ENCODE measurements at regions not wholly inside any gene's neighbourhood (a gene's known extent, or its start where the extent isn't known, plus 50 kb on each side); places are given as distances from the start of the nearest gene placed in this dataset.

GRCh38 chrX:97704474-97704873 is 820.8 kb downstream of the RPA4 start:
- Histone ChIP-seq H3K23ac (ENCODE audit: insufficient read length) (no peak overlapping the region), H3K9ac (replicated peaks in 1 of 4; ENCODE audit: extremely low read depth in 1 of 4, low read depth in 3 of 4, low read length in 3 of 4) (no peak overlapping the region), H3K18ac (ENCODE audit: extremely low read depth, low read length) (no peak overlapping the region), H3K9me3 (ENCODE audit: insufficient read depth in 2 of 2, low read depth in 1 of 2, low read length in 1 of 2) (no peaks in the 10 kb centered on the region), H3K4ac (replicated peaks; ENCODE audit: insufficient read length, low read depth, low read length) (no peak overlapping the region), H3K27ac (ENCODE audit: low read depth, low read length) (no peak overlapping the region), H2AK5ac (ENCODE audit: low read depth, low read length) (no peak overlapping the region), H3K79me1 (ENCODE audit: low read depth, low read length) (no peaks in the 10 kb centered on the region), H2BK120ac (replicated peaks; ENCODE audit: low read depth, low read length) (no peak overlapping the region), H2BK20ac (ENCODE audit: low read length) (no peak overlapping the region), H2BK12ac (ENCODE audit: low read depth, low read length) (no peak overlapping the region), H3K27me3 (replicated peaks in 1 of 4; ENCODE audit: control insufficient read depth in 3 of 4, extremely low read depth in 1 of 4, insufficient read depth in 3 of 4, low read length in 3 of 4) (no peaks in the 10 kb centered on the region), H3K4me1 (replicated peaks in 1 of 4; ENCODE audit: control insufficient read depth in 3 of 4, insufficient read depth in 4 of 4, low read length in 3 of 4) (no peaks in the 10 kb centered on the region), H2AFZ (ENCODE audit: low read length) (no peak overlapping the region), H2BK15ac (ENCODE audit: low read length) (no peak overlapping the region), H4K8ac (ENCODE audit: extremely low read depth, insufficient read depth, low read length) (no peak overlapping the region), H2BK5ac (ENCODE audit: low read depth, low read length) (no peak overlapping the region), H3K79me2 (ENCODE audit: control insufficient read depth in 1 of 2, insufficient read depth in 2 of 2, low read length in 2 of 2) (no peaks in the 10 kb centered on the region), H3K36me3 (ENCODE audit: control insufficient read depth in 2 of 4, insufficient read depth in 4 of 4, low read length in 3 of 4) (no peaks in the 10 kb centered on the region), H3K4me3 (ENCODE audit: extremely low read depth in 1 of 4, insufficient read depth in 2 of 4, low read depth in 3 of 4, low read length in 4 of 4) (no peak overlapping the region), H4K91ac (replicated peaks; ENCODE audit: insufficient read length, low read length) (no peak overlapping the region), H4K5ac (ENCODE audit: insufficient read length, low read depth, low read length) (no peak overlapping the region), H4K20me1 (replicated peaks in 1 of 2; ENCODE audit: control insufficient read depth in 1 of 2, insufficient read depth in 2 of 2, low read length in 2 of 2) (no peaks in the 10 kb centered on the region), H3K4me2 (ENCODE audit: insufficient read depth in 1 of 2, low read depth in 2 of 2, low read length in 2 of 2) (no peak overlapping the region), H3K14ac (ENCODE audit: insufficient read length) (no peak overlapping the region), H3K56ac (replicated peaks; ENCODE audit: insufficient read length, low read depth, low read length) (no peak overlapping the region), H3K23me2 (ENCODE audit: low read depth, low read length) (no peaks in the 10 kb centered on the region)
- FAIRE-seq (no peak), DNase-seq (ENCODE audit: low read depth in 1 of 2, low spot score in 2 of 2) (no peak)
- CTCF ChIA-PET (ENCODE audit: partially characterized antibody): no interaction called here
- POLR2A ChIA-PET (ENCODE audit: partially characterized antibody): no interaction called here
- WGBS, 2 experiments (ENCODE audit: extremely low coverage in 1 of 2, insufficient coverage in 1 of 2, insufficient read length in 1 of 2, insufficient replicate concordance in 2 of 2, low coverage in 1 of 2, low lambda C conversion rate in 2 of 2, missing lambda C conversion rate in 1 of 2): 100% methylated on average over 6 of the region's 6 CpGs; no CpG with 5 or more reads in 1 of the 2 experiments
- TF ChIP-seq NRF1 (IDR thresholded peaks at IDR 0.05; ENCODE audit: low read depth, low read length): no peak
- TF ChIP-seq GABPA (IDR thresholded peaks at IDR 0.05; ENCODE audit: borderline replicate concordance, insufficient read depth, low read length): no peak
- TF ChIP-seq RXRA (IDR thresholded peaks at IDR 0.05; ENCODE audit: insufficient read depth, low read depth, low read length): no peak
- no peak for TF ChIP-seq TCF12 (IDR thresholded peaks at IDR 0.05; ENCODE audit: low read depth, low read length)
- no peak for TF ChIP-seq FOSL1 (IDR thresholded peaks at IDR 0.05; ENCODE audit: insufficient read depth, low read depth, low read length)
- no peak for TF ChIP-seq CHD1 (IDR thresholded peaks at IDR 0.05; ENCODE audit: low read depth, low read length)
- no peak for TF ChIP-seq ATF2 (IDR thresholded peaks at IDR 0.05; ENCODE audit: low read length)
- TF ChIP-seq, protein P1, sequence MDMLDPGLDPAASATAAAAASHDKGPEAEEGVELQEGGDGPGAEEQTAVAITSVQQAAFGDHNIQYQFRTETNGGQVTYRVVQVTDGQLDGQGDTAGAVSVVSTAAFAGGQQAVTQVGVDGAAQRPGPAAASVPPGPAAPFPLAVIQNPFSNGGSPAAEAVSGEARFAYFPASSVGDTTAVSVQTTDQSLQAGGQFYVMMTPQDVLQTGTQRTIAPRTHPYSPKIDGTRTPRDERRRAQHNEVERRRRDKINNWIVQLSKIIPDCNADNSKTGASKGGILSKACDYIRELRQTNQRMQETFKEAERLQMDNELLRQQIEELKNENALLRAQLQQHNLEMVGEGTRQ (IDR thresholded peaks at IDR 0.05; ENCODE audit: low read length): no peak
- no peak for TF ChIP-seq TEAD4 (IDR thresholded peaks at IDR 0.05; ENCODE audit: low read depth, low read length)
- no peak for TF ChIP-seq JUN (IDR thresholded peaks at IDR 0.05; ENCODE audit: low read depth, low read length)
- TF ChIP-seq SIX5 (IDR thresholded peaks at IDR 0.05; ENCODE audit: low read depth, low read length): no peak
